Activated naive CD4-positive, alpha-beta T cell (primary cell): ENCODE measurements at regions not wholly inside any gene's neighbourhood (a gene's known extent, or its start where the extent isn't known, plus 50 kb on each side); places are given as distances from the start of the nearest gene placed in this dataset.
A peak's percentile ranks its signal among the peaks of the same experiment; 100 is the strongest.

ENCODE experiments used
- DNase-seq, 4 experiments: peaks; one replicate each; lab custom pipeline; 2025; lab: John Stamatoyannopoulos, UW

DNA sequence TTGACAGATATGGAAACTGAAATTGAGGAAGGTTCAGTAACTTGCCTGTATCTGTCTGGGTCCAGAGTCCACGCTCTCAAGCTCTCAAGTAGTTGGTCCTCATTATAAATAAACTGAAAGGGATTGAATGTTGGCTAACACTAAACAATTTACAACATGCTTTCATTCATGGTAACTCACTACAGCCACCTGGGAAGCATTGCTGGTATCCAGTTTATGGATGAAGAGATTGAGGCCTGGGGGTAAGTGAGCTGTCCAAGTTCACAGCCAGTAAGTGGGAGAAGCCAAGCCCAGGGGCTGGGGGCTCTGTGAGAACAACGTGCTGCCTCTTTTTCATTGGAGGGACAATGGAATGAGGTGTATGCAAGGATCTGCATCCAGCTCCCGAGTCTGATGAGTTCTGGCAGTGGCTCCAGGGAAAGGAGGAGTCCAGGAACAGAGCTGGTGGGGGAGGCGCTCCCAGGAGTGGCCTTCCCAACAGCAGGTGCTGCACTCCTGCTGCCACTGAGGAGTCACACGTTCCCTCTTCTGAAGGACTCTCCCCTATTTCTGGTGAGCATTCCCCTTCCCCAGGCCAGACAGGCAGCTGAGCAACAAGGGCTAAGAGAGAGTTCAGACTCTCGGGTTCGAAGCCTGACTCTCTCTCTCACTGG is 175.8 kb downstream of the CSNK2A3 start:
- no peak for DNase-seq

DNA sequence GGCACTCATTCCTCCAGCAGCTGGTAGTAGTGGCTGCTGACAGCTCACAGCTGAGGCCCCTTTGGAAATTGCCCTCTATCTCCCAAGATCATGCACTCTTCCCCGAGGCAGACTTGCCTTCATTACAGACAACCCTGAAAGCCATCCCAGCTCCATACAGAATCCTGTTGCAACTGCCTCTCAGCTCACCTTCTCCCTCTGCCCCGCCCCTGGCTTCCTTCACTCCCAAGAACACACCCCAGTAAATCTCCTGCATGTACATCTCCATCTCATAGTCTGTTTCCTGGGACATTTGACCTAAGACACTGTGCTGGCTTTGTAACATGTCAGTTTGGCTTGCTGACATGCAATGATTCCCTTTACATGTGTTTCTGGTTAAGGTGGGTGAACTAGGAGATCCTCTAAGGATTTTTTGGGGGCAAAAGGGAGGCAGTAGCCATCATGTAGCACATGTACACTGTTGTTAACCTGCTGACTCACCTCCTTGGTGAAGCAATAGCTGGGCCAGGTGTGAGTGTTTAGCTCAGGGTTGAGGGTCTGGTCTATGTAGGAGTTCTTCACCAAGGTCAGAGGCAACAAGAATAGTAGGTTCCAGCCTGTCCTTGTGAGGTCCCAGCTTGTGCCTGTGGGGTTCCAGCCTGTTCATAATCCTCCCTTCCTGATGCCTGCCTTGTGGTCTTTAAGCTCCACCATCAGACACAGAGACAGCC is 179.6 kb downstream of the CSNK2A3 start:
- DNase-seq = no peak

DNA sequence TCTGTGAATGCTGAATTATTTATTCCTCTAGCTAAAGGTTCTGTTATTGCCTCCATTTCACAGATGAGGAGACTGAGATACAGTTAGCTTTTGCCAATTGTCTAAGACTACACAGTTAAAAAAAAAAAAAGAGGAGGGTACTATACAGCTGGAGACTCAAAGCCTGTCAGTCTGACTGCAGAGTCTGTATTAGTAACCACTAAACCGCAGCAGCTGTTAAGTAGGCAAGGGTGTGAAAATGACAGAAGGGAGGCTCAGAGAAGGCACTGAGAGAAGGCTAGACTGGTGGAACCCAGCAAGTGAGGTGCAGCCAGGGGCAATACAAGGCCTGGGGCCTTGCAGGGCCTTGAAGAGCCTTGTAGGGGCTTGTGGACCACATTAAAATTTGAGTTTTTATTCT is 181.2 kb downstream of the CSNK2A3 start:
- DNase-seq = no peak

DNA sequence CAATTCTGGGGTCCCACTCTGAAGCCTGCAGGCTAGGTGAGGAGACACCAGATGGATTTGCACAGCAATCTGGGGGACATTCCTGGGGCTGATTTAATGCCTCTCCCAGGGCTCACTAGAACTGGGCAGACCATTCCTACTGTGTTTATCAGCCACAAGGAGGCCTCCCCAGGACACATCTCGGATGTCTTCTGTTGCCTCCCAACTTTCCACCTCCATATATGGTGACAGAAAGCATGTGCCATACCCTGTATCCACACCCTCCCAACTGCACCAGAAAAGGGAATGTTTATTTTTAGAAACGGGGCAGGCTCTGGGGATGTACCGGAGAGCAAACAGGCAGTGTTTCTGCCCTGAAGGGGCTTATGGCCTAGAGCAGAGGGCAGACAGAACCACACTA is 181.8 kb downstream of the CSNK2A3 start:
- no peak for DNase-seq

DNA sequence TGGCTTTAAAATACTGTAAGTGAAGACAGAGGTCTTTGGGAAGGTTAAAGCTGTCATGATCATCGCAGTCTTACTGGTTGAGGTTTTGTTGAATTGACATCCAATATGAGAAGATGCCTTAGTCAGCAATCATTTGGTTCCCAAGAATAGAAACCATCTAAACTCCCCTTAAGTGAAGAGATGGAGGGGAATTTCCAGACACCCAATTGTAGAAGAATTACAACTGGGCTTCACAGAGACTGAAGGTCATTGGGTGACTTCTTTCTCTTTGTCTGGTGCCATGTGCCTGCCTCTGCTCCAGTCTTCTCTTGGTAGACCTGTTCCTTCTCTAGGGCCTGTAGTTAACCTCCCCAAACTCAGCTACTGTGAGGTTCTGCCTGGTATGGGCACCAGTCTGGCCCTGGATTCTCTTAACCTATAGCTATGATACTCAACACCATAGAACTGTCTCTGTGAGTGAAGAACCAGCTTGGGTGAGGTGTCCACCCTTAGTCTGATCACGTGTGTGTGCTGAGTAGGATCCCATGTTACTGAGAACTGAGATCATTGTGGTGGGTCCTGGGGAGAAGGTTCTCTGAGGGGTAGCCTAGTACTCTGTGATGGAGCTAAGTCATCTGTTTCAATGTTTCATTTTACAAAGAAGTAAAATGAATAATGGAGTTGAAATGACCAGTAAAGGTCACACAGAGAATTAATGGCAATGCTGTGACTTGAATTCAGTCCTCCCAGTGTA is 182.5 kb downstream of the CSNK2A3 start:
- no peak for DNase-seq

DNA sequence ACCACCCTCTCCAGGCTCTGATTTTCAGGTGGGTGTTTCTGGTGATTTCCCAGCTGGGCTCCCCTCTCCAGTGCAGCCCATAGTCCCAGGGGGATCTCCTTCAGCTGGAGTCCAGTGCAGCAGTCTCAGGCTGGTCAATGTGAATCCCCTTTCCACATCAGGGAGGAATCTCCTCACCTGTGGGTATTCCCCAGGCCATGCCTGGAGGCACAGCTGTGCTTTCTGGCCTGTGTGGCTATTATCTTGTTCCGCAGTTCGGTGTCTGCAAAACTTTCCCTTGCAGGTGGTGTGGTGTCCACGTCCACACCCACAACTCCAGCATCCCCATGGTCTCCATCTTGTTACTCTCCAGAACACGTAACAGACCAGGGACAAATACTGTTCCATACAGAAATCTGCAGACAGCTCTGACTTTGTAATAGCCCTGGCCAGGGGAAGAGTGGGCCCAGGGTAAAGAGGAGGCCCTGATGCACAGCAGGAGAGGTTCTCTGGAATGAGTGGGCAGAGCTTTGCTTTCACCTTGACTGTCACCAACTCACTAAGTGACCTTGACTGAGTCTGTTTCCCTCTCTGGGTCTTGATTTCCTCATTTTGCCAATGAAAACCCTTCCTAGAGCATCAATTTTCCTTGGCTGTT is 183.2 kb downstream of the CSNK2A3 start:
- no peak for DNase-seq

DNA sequence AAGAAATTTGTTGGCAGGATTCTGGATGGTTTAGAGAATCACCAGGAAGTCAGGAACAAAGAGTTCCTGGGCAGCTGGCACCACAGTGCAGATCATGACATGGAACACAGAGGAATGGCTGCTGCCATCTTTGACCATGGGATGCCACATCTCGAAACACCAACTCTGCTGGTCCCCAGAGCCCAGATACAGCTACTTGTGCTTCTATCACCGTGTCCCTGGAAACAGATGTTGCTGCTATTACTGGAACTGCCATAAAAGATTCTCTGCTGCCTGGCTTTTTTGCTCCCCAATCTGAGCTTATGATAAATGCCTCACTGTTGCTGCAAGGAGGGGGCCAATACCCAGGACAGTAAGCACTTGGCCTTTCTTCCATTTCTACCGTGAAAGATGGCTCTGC is 185.2 kb downstream of the CSNK2A3 start:
- DNase-seq = no peak

DNA sequence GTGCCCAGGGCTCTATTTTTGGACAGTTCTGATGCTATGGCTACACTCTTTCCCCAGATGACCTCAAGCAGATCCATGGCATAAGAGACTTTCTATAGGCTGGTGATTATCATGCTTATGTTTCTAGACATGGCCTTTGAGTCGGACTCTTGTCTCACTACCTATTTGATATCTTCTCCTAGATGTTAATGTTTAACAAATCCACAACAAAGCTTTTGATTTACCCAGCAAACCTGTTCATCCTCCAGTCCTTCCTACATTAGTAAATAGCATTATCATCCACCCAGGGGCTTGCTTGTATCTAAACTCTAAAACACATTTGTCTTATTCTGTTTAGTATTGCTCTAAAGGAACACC is 188.7 kb downstream of the CSNK2A3 start:
- no peak for DNase-seq

DNA sequence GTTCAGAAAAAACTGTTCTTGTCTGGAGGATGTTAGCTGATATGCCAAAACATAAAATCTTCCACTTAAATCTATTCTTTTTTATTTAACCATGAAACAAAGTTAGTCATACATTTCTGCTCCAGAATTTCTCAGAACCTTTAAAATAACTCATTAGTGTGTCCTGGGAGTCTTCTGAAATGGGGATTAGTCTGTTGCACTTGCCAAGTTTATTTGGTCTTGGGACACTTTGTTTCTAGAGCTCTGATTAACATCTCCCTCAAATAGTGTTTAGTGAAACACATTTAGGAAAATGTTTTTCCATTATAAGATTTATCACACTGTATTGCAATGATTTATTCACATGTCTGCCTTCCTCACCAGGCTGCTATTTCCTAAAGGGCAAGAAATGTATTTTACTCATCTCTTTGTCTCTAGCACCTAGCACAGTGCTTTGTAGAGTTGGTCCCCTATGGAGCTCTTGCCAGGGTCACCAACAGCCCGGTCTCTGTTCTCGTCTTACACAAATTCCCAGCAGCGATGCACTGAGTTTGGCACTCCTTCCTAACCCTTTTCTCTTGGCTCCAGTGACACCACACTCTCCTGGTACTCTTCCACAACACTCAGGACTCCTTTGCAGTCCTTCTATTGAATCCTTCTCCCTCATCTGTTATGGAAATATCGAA is 189.2 kb downstream of the CSNK2A3 start:
- DNase-seq = no peak

DNA sequence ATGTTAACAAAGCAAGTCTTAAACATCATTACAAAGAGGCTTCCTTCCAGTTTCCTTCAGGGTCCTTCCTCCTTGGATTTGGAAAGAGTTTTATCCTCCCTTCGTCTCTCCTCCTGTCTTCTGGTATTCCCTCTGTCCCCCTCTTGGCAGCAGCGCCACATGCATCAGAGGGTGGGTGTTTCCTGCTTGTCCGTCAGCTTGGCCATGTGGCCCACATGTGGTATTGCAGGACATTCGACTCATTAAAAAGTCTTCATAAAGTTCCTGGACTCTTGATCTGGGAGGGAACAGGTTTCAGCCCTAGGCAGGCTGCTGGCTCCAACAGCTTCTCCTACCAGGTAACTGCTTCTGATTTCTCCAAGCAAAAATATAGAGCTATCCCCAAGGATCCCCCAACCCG is 189.8 kb downstream of the CSNK2A3 start:
- no peak for DNase-seq

DNA sequence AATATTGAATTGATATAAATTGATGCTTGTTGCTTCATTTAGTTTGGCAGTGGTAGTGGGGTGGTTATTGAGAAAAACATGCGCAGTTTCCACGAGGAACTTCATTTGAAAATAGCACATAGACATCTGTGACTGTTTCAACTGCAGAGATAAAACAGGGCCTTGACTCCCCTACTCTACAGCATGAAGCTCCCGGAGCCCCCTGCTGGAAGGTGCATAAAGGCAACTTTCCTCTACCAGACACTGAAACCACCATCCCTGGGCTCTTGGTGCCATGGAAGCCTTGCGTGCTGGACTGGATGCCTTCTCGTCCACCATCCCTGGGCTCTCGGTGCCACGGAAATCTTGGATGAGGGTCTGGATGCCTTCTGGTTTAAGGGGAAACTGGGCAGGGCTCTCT is 195.9 kb downstream of the CSNK2A3 start:
- peak in 3 of 4 experiments; percentile 6 to 67 (median 52) for DNase-seq

DNA sequence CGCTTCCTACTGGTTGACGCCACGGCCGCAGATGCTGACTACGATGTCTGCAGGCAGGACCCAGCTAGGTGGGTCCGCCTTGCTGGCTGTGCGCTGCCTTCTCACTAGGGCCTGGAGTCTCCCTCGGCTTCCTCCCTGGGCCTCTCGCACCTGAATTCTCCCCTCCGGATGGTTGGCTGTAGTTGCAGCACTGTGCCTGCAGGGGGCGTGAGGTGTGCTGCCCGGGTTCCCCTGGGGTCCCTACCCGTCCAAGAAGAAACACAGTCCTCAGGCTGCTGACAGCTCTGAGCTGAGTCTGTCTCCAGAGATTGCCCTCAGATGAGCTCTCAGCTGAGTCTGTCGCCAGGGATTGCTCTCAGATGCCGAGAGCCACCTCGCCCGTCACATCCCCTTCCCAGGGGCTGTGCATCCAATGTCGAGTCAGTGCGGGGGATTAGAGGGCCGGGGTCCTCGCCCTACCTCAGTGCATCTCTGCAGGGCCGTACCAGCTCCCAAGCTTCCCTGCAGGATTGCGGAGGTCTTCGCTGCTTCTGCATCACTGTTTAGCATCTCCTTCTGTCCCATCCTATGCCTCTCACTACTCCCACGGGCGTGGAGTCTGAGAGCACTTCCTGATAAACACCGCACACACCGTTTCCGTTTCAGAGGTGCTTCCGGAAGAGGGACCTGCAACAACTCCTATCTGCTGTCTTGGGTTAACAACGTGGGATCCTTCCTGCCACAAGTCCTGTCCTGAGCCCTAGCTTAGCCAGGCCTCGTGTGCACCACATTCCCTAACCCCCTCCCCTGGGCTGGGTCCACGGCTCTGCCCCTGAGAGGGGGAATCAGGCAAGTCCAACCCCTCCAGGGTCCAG is 196.9 kb downstream of the CSNK2A3 start:
- peak; percentile 11 to 51 (median 28) for DNase-seq

DNA sequence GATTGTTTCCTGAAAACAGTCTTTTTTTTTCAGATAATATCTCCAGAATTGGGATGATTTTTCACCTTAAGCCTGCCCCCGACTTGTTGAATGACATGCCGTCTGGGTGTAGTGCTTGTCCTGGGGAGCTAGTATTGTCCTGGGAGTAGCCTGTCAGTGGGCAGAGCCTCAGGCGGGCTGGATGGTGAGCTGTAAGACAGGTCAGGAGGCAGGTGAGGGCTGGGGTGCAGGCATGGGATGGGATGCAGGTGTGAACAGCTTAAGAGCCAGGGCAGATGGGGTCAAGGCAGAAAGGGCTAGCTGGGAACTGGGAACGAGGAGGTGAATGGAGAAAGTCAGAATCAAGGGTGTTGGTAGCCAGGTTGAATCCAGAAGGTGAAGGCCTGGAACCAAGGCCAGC is 200.2 kb downstream of the CSNK2A3 start:
- DNase-seq = no peak

DNA sequence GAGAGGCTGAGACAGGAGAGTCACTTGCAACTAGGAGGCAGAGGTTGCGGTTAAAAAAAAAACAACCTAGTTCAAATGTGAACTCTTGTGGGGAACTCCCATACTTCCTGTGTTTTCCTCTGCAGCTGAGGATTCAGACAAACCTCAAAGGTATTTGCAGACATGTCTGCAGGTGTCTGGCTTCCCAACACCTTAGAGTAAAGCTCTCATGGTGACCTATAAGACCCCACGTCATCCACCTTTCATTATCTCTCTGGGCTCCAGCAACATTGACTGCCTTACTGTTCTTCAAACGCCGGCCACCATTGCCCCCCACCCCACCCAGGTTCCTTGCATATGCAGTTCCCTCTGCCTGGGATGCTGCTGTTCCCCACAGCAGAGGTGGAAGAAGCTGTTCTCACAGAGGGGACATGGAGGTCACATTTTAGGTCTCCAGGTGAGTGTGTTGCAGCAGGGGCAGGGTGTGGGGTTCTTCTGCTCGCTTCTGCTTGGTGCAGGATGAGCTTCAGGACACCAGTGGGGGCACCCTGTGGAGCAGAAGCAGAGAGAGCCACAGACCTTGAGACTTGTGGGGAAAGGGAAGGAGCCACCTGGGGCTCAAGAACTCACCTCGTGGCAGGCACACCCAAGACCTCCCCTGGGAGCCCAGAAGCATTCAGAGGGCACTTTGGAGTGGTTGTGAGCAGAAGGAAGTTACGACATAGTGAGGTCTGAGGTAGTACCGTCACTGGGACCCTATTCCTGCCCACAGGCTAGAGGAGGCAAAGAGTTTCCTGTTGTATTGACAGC is 203.2 kb downstream of the CSNK2A3 start:
- DNase-seq = peak in 2 of 4 experiments; percentile 43 to 49

DNA sequence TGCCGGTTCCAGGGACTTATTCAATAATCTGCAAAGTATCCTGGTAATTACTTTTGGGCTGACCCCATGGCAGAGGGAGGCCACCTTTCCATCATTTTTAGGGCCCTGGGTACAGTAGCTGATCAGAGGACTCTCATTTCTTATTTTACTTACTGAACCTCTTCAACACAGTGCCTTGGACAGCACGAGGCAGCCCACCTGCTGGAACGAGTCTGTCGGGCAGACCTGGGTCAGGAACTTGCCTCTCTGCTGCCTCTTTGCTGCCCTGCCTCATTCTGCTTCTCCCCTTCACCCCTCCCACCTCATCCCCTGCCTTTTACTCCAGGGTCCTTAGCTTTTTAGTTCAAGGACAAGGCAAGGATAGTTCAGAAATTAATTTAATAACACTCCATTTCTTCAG is 204.5 kb downstream of the CSNK2A3 start:
- no peak for DNase-seq

DNA sequence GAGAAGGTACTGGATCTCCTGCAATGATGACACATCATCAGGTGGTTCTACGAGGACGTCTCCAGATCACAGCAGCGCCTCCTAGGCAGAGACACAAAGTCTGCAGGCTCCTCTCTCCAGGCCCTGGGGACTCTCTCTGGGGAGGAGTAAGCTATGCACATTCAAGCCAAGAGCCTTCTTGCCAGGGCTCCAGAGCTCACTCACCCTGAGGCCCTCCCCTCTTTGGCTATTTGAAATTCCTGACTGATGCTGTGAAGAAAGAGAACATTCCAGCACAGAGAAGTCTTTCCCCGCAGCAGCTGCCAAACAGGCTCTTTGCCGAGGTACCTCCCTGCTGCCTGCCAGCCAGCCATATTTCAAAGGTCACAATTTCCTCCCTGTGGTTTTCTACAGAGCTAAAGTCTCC is 204.9 kb downstream of the CSNK2A3 start:
- peak in 2 of 4 experiments; percentile 16 to 30 for DNase-seq

DNA sequence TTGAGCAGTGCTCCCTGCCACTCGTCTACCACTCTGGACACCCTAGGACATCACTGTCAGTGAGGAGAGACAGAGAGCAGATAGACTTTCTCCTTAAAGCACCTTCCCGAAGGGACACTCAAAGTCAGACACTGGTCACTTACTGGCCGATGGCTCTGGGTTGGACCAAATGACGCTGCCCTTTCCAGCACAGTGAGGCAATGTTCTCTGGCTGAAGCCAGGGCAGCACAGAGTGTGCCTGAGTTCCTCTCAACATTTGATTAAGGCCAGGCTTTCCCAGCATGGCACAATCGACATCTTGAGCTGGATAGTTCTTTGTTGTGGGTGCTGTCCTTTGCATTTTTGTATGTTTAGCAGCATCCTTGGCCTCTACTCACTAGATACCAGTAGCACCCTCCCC is 206.2 kb downstream of the CSNK2A3 start:
- no peak for DNase-seq

DNA sequence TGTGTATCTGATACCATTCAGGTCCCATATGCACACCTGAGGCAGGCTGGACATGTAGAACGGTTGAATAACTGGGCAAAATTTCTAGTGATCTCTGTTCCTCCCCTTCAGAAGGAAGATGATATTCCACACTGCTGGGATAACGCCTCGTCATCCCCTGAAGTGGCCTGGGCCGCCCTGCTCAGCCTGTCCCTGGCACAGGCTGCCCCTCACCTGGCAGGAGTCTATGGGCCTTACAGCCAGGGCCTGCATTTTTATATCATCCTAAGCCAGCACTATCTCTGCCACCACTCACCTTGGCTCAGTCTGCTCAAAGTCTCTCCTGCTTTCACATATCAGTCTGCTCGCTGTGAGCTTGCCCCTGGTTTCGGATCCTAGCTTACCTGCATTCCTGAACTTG is 209.2 kb downstream of the CSNK2A3 start:
- no peak for DNase-seq

DNA sequence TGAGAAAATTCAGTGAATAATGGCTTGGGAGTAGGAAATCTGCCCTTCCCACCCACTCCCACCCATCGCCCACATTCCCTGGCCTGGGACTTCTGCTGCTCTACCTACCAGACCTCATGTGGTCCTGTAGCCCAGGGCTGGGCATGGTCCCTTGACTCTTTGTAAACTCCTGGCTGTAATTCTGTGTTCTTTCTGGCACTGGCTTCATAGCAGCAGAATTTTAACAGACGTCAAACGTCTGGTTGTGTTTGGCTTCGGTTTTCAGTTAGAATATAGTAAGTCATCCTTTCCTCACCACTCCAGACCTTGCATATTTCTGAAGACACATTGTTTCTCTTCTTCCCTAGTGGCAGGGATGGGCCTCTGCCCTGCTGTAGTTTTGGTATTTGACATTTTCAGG is 210.6 kb downstream of the CSNK2A3 start:
- no peak for DNase-seq

DNA sequence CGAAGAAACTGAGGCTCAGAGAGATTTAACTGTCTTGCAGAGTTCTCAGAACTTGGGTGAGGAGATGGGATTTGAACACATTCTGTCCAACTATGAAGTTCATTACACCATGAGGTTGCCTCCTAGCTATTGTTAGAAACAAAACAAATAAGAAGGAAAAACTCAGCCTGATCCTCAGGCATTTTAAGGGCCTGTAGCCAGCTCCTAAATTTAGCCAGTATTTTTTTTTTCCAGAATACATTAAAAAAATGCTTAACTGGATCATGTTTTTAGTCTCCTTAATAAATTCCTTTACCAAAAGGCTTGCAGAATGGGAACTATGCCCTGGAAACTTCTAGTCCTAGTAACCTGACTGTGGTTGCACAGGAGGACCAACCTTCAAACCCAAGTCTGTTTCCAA is 212.0 kb downstream of the CSNK2A3 start:
- DNase-seq = no peak
